ENCODE measurements at regions not wholly inside any gene's neighbourhood (a gene's known extent, or its start where the extent isn't known, plus 50 kb on each side); places are given as distances from the start of the nearest gene placed in this dataset.
"Not testable (repeated sequence)": the region's sequence is repeated elsewhere in the genome, so short reads cannot be mapped to it uniquely, and the experiment has no call there.

GRCh38 chr13:34696296-34696695 lies 245.8 kb upstream of the NBEA start:
- DNase-seq (ENCODE audit: low read depth) = no peak

- DNase-seq (ENCODE audit: low read depth) = no peak
Observed at GRCh38 chr13:34696741-34697140, 245.3 kb upstream of the NBEA start.

- DNase-seq (ENCODE audit: low read depth) = peak; percentile 38
Observed at GRCh38 chr13:34698945-34699344, 243.1 kb upstream of the NBEA start.

GRCh38 chr13:34700155-34700554 lies 241.9 kb upstream of the NBEA start:
- no peak for DNase-seq (ENCODE audit: low read depth)

- DNase-seq (ENCODE audit: low read depth) = no peak
Observed at GRCh38 chr13:34701919-34702318, 240.2 kb upstream of the NBEA start.

- DNase-seq (ENCODE audit: low read depth) = no peak
Observed at GRCh38 chr13:34708566-34709313, 233.3 kb upstream of the NBEA start.

GRCh38 chr13:34719060-34719875 lies 222.8 kb upstream of the NBEA start:
- DNase-seq (ENCODE audit: low read depth) = no peak

- DNase-seq (ENCODE audit: low read depth) = no peak
Observed at GRCh38 chr13:34720618-34721017, 221.5 kb upstream of the NBEA start.

GRCh38 chr13:34721631-34722595 lies 220.2 kb upstream of the NBEA start:
- no peak for DNase-seq (ENCODE audit: low read depth)

- no peak for DNase-seq (ENCODE audit: low read depth)
Observed at GRCh38 chr13:34722922-34723321, 219.1 kb upstream of the NBEA start.

GRCh38 chr13:34730961-34731360 lies 211.1 kb upstream of the NBEA start:
- DNase-seq (ENCODE audit: low read depth) = no peak

GRCh38 chr13:34731486-34731885 lies 210.6 kb upstream of the NBEA start:
- no peak for DNase-seq (ENCODE audit: low read depth)

- DNase-seq (ENCODE audit: low read depth) = peak; percentile 61
Observed at GRCh38 chr13:34733721-34734120, 208.3 kb upstream of the NBEA start.

GRCh38 chr13:34734932-34735331 lies 207.1 kb upstream of the NBEA start:
- DNase-seq (ENCODE audit: low read depth) = no peak

- no peak for DNase-seq (ENCODE audit: low read depth)
Observed at GRCh38 chr13:34738254-34738992, 203.6 kb upstream of the NBEA start.

GRCh38 chr13:34747056-34747455 lies 195.0 kb upstream of the NBEA start:
- DNase-seq (ENCODE audit: low read depth) = not testable (repeated sequence)

GRCh38 chr13:34747507-34747906 lies 194.6 kb upstream of the NBEA start:
- no peak for DNase-seq (ENCODE audit: low read depth)

GRCh38 chr13:34748073-34748472 lies 194.0 kb upstream of the NBEA start:
- peak; percentile 46 for DNase-seq (ENCODE audit: low read depth)

- no peak for DNase-seq (ENCODE audit: low read depth)
Observed at GRCh38 chr13:34748596-34748995, 193.5 kb upstream of the NBEA start.

- no peak for DNase-seq (ENCODE audit: low read depth)
Observed at GRCh38 chr13:34749046-34749445, 193.0 kb upstream of the NBEA start.
